CD4-positive, alpha-beta T cell treated with Interleukin-15 for 1 hour (primary cell): ENCODE measurements at regions not wholly inside any gene's neighbourhood (a gene's known extent, or its start where the extent isn't known, plus 50 kb on each side); places are given as distances from the start of the nearest gene placed in this dataset.
"Not testable (repeated sequence)": the region's sequence is repeated elsewhere in the genome, so short reads cannot be mapped to it uniquely, and the experiment has no call there.

Experiments
- DNase-seq: peaks from one replicate; pipeline ENCODE4 v3.0.0-alpha.2; 2020

DNA sequence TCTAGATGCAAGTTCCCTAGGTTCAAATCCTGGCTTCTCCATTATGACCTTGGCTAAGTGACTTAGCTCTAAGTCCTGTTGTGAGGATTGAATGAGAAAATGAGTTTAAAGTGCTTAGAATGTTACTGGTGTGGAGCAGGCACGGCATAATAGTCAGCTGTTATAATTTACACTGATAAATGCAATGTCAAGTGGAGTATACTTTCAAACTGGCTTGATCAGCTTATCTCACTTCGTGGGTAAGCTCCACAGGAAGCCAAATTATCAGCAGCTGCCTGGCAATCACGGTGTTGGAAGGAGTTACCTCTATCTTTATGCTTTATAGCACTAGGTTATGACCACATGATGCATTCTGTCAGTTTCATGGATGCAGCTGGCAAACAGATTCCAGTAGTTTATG, 272.8 kb downstream of the OLFM4 start:
- no peak for DNase-seq

DNA sequence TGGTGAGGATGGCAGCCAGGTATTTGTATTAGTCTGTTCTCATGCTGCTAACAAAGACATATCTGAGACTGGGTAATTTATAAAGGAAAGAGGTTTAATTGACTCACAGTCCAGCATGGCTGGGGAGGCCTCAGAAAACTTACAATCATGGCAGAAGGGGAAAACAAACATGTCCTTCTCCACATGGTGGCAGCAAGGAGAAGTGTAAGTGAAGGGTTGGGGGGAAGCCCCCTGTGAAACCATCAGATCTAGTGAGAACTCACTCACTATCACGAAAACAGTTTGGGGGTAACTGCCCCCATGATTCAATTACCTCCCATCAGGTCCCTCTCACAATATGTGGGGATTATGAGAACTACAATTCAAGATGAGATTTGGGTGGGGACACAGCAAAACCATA, 276.8 kb downstream of the OLFM4 start:
- DNase-seq = not testable (repeated sequence)

DNA sequence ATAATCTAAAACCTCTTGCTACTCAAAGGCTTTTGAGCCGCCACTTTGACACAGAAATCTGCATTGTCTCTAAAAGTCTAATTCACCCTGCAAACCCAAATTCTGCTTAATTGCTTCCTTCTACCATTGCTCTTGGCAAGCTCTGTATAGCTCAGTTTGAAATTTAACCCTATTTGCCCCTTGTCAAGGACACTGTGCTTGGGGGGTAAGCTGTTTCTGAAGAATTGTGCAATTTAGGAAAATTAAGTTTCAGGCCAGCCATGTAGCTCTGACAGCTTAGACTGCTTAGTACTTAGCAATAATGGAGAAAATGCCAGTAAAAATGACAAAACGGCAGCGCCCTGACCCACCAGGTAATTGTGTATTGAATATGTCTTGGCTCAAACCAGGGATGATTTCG, 282.2 kb downstream of the OLFM4 start:
- no peak for DNase-seq

DNA sequence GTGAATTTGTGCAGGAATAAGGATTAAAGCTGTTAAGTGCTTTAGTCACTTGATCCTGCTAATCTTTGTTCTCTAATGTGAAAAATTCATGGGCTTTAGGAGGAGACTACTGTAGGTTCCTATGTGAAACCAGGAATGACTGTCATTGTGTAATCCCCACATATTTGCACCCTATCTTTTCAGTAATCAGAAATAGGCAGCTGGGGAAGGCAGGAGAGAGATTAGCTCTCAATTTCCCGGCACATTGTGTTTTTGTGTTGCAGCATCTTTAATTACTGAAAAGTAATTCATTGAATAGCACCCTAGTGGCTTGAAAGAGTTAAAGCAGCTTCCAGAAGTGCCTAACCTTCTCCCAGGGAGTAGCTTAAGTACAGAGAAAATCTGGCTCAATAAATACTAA, 282.9 kb downstream of the OLFM4 start:
- no peak for DNase-seq

DNA sequence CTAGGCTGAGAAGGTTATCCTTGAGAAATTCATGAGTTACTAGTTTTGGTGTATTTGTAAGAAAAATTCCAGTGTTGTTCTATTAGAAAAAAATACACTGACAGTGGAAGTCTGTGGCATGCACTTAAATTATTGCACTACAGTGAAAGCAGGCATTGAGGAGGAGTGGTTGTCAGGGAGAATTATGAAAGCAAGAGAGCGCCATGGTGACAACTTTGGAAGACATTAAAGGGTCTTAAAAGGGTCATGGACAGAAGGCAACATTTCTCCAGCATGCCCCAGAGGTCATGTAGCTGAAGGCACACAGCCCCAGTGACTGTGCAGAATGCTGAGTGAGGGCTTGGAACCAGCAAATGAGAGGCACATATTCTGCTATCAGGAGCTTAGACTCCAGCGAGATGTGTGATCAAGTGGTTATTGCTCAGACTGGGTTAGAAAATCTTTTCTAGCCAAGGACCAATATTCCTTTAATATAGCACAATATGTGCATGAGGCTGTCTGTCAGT, 292.7 kb downstream of the OLFM4 start:
- no peak for DNase-seq

DNA sequence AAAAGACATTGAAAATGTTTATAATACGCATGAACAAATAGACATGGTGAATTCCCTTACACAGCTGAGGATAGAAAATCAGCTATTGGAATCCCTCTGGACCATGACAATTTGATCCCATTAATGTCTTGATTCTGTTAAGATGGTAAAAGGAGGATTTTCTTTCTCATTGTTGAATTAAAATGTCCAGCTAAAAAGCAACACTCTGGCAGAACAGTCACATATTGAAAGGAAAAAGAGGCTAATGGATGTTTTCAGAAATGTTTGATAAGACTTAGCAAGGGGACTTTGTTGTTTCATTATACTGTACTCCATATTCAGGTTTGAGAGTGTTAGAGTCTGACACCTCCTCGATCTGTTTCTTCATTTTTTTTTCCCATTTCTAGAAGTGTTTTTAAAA, 296.0 kb downstream of the OLFM4 start:
- no peak for DNase-seq

DNA sequence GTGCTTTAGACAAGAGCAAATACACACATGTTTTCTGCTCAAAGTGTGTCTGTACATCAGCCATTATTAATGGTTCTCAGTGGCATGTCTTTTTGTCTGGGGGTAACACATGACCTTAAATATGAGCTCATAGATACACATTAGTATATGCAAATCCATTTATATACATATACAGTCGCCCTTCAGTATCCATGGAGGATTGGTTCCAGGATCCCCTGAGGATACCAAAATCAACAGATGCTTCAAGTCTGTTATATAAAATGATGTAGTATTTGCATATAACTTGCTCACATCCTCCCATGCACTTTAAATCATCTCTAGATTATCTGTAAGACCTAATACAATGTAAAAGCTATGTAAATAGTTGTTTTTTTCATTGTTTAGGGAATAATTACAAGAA, 298.1 kb downstream of the OLFM4 start:
- no peak for DNase-seq

DNA sequence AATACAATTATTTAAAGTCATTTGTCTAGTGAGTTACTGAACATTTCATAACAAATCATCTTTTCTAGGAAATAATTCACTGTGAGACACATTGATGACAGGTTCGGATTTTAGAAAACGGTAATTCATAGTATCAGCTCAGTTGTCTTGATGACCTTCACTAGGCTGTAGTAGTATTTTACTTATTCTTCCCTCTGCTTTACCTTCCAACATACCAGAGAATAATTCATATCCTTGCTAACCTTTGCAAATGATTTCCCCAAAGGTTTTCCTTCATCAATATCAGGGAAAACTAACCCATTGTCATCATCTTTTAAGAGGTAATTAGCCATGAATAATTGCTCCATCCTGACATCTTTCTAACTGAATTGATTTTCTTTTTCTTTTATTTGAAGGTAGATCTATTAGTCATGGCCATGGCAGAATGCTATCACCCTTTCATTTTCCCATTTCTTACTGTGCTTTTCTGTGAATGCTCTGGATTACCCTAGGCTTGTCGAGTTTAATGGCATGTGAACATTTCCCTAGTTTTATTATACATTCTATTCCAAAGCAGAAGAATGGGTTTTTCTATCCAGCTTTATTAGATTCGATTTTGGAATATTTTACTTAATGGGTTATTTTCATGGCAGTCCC, 299.2 kb downstream of the OLFM4 start:
- no peak for DNase-seq

DNA sequence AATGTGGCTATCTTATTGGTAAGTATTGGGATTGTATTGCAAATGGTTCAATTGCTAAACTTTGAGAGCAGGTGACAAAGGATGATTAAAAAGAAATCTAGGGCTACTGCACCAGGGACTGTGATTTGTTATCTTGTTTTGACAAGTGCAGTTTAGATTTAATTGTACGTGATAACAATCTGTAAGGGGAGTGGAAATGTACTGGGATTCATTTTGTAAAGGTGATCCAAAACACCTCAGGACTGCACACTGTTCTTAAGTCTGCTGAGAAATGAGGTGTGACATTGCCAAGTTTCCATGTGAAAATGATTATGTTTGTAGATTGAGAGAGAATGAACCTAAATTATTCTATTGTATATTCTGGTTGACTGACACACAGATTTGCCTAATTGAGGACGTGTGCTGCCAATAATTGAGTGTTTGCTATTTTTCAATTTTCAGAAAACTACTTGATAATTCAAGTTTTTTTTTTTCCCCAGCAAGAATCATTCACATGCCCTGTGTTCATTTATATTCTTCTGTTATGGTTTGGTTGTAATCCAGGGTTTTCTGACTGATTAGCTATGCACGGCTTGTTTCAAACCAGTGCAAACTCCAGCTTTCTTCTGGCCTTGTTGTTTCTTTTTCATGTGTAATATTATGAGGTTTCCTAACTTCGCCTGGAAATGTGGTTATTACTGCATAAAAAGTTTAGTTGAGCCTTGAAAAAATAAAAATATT, 308.0 kb downstream of the OLFM4 start:
- no peak for DNase-seq

DNA sequence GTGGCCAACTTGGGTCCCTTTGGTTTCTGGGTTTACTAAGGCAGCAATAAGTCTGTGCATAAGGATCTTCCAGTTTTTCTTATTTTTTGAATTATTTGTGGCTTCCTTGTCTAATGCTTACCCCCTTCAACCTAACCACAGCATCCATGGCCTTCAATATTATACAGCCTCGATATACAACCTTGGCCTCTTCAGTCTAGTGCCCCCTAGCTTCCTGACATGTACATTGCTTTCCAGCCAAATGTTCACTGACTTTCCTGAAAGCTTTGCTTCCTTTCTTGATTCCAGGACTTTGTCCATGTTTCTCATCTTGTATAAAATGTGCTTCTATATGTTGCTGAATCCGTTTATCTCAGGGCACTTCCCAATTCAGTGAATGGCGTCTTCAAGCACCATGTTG, 310.1 kb downstream of the OLFM4 start:
- no peak for DNase-seq

DNA sequence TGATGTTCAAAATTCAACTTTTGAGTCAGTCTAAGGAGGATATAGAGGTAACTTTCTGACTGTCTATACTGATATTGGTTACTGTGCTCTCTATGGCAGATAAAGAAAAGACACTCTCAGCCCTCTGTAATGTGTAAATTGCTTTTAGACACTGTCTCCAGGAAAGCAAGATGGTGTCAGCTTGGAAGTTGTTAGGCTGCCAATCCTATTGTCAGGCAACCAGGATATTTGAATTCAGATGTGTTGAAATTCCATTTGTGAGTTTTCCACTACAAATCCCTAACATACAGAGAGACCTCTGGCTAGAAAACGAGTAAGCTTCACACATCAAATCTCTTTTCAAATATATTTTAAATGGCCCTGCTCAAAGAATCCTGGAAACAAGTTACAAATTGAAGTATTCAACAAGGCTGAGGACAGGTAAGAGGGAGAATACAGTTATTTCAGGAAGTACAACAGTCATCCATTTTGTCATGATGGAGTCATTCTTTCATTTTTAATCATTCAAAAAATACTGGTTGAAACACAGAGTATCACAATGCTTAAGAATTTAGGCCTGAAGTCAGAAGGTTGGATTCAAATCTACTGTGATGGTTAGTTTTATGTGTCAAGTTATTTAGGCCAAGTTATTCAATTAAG, 312.0 kb downstream of the OLFM4 start:
- no peak for DNase-seq

DNA sequence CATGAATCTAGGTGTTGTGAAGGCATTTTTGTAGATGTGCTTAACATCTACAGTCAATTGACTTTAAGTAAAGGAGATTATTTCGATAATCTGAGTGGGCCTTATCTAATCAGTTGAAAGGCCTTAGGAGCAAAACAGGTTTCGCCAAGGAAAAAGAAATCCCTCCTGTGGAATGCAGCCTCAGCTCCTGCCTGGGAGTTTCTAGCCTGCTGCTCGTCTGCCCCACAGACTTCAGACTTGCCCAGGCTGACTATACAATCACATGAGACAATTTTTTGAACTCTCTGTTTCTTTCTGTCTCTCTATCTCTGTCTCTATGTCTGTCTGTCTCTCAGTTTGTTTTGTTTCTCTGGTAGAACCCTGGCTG, 312.5 kb downstream of the OLFM4 start:
- no peak for DNase-seq

DNA sequence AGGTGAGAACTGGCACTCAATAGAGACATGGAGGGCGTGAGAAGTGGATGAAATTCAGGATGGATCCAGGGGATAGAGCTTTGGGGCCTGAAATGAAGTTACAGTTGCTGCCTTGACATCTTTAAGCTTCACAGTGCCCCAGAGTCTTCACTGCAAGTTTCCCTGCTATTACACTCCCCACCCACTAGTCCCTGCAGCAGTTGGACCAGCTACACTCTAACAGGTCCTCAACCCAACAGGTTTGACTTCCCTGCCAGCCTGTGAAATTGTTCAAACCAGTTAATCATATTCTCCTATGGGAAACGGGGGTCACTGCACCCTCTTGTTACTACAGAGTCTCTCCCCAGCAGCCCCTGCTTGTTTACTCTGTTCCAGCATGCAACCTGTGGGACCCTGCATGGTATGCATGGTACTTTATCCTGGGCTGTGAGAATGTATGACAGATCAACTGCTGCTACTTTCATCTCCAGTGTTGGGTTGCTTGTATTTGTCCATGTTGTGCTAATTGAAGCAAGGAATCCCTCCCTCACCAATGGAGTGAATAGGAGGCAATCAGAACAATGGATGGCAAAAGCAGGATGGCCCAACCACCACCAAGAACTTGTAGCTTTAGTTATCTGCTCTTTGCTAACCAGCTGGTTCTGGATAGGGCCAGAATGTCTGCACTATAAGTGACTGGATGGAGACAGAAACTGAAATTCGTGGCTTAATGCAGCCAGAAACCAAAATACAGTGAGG, 314.2 kb downstream of the OLFM4 start:
- no peak for DNase-seq

DNA sequence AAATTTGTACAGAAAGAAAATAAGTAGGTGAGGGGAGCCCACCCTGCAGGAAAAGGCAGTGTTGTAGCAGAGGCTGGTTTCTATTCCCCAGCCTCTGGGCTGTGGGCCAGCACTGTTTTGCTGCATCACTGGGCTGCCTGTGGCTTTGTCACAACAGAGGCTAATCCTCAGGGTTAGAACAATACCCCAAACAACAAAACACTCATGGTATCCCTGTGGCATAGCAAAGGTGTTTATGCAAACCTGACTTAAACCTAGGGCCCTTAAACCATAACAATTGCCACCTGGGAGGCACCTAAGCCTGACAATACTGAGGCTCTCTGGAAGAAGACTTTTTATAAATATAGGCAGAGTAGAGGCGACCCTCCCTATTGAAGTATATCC, 314.7 kb downstream of the OLFM4 start:
- no peak for DNase-seq

DNA sequence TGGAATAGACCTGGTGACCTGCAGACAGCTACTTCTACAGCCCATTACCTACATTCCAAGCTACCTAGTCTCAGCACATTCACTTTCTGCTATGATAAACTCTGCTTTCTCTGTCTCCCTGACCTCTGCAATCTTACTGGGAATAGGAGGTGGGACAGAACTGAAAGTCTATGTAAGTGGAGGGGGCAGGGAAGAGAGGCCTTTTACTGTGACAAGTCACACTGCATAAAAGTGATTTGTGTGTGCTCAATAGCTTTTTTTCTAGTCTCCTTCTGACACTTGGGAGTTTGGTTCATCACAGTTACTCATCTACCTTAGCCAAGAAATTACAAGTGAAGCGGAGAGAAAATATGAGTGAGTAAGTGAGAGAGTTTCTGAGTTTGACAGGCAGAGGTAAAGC, 322.4 kb downstream of the OLFM4 start:
- no peak for DNase-seq

DNA sequence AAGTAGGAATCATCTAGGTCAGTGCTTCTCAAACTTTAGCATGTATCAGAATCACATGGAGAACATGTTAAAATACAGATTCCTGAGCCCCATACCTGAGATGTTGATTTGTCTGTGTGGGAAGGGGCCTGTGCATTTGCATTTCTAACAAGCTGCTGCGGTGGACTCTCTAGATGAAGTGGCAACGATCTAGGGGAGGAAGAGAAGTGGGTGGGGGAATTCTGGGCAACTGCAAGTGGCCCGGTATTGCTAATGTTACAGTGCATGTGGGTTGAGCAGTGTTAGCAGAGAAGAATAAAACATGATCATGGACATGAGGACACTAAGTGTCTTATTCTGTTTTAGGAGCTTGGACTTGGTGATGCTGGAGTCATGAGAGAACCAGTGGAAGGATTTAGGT, 329.0 kb downstream of the OLFM4 start:
- no peak for DNase-seq

DNA sequence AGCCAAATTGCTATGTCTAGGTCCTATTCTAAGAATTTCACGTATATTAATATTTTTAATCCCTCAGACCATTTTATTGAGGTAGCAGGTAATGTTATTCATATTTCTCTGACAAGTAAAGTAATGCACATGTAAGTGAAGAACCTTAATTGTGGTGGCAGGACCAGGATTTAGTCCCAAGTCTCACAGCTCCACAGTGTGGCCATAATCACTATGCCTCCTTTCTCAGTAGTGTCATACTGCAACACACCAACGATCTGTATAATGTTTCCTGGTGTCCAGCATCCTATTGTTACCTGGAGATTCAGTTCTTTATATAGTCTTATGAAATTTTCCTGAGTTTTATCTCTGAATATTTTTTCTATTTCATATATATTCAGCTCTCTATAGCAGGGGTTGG, 340.3 kb downstream of the OLFM4 start:
- DNase-seq = no peak

DNA sequence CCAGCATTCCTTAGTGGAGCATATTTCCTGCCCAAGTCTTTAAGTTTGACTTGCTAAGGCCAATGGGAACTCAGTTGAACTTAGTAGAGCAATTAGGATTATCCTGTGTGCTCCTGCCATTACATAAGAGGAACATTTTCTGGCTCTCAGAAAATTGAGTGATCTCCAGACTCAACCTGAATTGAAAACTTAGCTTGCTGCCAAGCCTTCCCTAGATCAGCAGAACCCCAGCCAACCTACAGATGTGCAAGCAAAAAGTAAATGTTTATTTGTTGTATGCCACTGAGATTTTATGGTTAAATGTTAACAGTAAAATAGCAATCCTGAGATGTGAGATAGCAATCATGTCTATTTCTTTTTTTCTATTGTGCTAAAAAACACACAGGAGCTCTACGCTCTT, 350.9 kb downstream of the OLFM4 start:
- no peak for DNase-seq

DNA sequence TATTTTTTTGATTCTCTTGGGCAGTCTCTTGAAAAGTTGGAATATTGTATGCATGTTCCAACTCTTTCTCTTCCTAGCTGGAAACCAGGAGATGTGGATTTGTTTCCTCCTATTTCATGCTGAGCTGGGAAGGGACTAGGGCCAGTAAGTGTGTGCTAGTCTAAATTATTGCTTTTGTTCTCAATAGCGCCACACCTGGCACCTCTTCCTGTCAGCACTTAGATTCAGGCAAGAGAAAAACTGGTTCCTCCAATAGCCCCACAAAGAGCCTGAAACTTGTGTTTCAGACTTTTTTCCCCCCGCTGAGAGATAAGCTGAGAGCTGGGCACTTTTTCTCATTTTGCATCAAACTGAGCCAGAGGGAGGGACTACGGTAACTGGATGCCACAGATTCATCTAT, 353.4 kb downstream of the OLFM4 start:
- DNase-seq = no peak

DNA sequence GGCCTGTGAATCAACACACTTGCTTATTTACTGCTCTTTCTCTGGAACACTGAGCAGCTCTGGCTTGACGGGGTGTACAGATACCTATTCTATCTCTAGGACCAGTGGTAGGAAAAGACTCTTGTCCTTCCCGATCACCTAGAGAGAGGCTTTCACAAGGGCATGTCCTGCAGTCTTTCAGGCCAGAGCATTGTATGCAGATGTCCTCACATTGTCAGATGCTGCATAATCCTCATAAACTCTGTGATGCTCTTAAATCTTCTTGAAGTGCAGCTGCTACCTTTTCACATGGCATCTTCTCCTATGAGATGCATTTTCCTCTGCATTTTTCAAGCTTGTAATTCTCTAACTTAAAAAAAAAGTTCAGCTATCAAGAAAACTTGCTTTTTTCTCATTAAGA, 369.4 kb downstream of the OLFM4 start:
- DNase-seq = no peak

DNA sequence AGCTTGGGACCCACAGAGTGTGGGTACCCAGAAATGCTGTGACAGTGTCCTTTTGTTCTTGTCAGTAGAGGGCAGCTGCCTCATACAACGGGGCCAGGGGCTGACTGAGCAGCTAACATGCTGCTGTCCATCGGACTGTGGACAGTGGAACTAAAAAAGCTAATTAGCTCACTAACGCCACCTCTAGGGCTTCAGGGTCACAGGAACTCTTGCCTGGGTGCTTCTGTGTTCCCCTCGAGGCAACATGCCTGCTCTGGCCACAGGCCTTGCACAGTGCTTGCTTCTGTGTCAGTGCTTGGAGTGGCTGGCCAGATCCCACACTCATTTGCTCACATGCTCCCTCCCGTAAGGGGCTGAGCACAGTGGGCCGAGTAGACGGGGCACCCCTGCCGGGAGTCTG, 377.0 kb downstream of the OLFM4 start:
- DNase-seq = no peak

DNA sequence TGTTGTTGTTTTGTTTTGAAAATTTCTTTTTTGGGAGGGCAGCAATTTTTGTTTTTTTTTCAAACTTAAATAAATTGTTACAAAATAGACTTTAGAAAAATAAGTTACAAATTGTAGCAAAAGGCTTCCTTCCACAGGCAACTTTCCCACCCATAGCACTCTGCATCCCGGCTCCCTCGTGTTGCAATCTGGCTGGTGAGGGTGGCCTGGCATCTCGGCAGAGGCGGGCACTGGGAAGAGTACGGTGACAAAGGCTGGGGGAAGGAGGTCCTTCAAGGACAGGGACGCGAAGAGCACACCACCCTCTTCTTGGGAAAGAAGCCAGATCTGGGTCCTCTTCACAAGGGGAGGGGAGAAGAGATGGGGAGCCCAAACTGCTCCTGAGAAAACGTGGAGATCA, 379.7 kb downstream of the OLFM4 start:
- DNase-seq = no peak

DNA sequence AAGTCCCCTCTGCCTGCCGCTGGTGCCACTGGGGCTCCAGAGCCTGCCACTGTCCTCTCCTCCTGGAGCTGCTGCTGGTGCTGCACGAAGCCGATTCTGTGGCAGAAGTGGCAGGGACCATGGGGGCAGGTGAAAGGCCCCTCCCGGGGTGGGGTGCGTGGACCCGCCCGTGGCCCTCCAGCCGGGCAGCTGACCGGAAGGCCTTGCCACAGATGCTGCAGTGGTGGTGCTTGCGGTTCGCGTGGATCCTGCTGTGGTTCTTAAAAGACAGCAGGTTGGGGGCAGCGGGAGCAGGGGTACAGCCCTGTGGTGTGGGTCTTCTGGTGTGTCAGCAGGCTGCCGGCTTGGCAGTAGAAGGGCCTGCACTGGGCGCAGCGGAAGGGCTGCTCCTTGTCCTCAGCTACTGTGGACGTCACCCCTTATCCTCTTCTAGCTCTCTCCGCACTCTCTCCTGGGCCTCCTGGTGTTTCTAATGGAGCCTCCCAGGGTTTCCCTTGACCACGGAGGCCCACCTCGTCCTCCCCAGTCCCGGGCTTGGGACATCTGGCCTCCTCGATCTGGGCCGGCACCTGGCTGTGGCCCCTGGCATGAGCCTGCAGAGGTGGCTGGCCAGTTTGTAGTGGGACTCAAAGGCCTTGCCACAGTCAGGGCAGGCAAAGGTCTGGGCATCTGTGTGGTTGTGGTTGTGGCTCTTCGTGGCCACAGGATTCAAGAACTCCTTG, 380.4 kb downstream of the OLFM4 start:
- no peak for DNase-seq
